AG10803 (cell line): ENCODE measurements at regions not wholly inside any gene's neighbourhood (a gene's known extent, or its start where the extent isn't known, plus 50 kb on each side); places are given as distances from the start of the nearest gene placed in this dataset.

Source experiments
- DNase-seq: peaks from one replicate; pipeline ENCODE4 v3.0.0; 2010; ENCODE audit warnings: low read depth
- H3K4me3 ChIP-seq: 2 replicates; pipeline ENCODE4 v1.5.1; 2011; ENCODE audit warnings: mild to moderate bottlenecking, low read length, control low read depth
- TF ChIP-seq, protein P1 (sequence below): conservative IDR thresholded peaks from 2 replicates; pipeline ENCODE4 v1.5.1; 2011; ENCODE audit warnings: mild to moderate bottlenecking, low read length, control low read depth, inconsistent platforms

DNA sequence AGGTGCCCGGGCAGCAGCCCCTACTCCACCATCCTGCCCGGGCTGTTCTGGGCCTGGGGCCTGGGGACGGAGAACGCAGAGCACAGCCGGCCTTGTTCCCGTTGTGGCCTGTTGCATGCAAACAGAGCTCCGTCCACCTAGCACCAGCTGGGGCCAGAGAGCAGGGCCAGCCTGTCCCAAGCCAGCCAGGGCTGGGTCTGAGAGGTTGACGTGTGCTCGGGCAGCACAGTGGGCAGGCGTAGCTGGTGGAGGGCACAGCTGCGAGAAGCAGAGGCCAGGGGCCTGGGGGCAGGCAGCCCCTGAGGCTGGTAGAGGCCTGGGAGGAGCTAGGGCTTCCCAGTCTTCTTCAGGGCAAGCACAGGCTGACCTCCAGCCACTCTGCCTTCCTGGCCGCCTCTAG, 1192.6 kb downstream of the BRD1 start:
- no peak overlapping the region for H3K4me3 ChIP-seq
- TF ChIP-seq, protein P1, sequence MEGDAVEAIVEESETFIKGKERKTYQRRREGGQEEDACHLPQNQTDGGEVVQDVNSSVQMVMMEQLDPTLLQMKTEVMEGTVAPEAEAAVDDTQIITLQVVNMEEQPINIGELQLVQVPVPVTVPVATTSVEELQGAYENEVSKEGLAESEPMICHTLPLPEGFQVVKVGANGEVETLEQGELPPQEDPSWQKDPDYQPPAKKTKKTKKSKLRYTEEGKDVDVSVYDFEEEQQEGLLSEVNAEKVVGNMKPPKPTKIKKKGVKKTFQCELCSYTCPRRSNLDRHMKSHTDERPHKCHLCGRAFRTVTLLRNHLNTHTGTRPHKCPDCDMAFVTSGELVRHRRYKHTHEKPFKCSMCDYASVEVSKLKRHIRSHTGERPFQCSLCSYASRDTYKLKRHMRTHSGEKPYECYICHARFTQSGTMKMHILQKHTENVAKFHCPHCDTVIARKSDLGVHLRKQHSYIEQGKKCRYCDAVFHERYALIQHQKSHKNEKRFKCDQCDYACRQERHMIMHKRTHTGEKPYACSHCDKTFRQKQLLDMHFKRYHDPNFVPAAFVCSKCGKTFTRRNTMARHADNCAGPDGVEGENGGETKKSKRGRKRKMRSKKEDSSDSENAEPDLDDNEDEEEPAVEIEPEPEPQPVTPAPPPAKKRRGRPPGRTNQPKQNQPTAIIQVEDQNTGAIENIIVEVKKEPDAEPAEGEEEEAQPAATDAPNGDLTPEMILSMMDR, result no peak
- DNase-seq, result no peak

DNA sequence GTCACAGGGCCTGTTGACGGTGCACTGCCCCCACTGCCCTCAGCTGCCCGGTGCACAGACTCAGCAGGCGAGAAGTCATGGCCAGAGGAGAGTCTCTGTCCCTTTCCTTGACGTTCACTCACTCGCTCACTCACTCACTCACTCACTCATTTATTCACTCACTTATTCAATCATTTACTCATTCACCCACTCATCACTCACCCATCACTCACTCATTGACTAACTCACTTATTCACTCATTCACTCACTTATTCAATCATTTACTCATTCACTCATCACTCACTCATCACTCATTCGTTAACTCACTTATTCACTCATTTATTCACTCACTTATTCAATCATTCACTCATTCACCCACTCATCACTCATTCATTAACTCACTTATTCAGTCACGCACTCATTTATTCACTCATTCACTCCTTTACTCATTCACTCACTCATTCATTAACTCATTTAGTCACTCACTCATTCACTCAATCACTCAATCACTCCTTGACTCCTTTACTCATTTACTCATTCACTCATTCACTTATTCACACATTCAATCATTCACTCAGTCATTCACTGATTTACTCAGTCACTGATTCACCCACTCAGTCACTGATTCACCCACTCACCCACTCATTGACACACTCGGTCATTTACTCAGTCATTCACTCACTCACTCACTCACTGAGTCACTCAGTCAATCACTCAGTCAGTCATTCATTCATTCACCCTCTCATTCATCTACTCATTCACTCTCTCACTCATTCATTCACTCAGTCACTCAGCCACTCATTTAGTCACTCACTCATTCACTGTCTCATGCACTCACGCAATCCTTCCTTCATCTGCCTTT, 1193.5 kb downstream of the BRD1 start:
- TF ChIP-seq, protein P1, result no peak
- no peak for DNase-seq
- no peak overlapping the region for H3K4me3 ChIP-seq

DNA sequence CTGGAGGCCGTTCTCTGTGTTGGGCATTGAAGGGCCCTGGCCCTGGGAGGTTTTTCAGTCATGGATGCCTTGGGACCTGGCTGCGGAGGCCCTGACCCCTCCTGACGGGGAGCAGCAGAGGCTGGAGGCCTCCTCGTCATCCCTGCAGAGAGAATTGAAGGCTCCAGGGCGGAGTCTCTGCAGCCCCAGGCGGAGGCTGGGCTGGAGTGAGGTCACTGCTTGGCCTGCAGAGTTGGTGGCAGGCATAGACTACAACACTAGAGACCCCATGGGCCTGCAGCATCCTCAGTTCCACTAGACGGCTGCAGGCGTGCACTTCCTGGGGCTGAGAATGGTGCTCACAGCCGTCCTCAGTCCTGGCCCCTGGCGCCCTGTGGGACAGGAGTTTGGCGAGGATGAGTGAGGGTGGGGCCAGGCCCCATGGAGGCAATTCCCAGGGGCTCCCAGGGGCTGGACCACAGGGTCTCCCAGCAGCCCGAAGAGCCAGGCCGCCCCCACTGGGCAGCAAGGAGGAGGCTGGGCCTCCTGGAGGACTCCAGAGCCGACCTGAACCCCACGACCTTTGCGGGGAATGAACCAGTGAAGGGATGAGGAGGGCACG, 1194.9 kb downstream of the BRD1 start:
- TF ChIP-seq, protein P1, result no peak
- no peak for DNase-seq
- H3K4me3 ChIP-seq, result no peak overlapping the region

DNA sequence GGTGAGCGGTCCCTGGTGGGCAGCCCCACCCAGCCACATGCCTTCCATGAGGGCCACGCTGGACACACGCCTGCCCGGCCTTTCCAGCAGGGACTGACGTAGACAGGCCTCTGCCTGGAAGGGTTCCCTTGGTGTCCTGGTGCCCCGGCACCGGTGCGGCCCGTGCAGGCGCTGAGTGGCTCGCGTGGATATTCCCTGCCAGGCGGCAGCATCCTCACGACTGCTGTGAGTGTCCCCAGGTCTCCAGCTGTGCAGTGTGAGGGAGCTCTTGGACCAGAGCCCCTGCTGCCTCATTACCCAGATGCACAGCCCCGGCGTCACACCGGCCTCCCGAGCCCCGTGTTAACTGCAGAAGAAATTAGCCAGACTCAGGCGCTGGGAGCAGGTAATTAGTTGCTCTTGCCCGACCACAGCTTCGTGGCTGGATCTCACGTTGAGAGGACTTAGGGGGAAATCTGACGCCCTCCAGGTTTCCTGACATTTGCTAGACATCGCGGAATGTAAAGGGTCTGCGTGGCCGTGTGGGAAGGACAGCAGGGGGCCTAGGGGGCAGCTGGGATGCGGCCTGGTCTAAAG, 1196.3 kb downstream of the BRD1 start:
- no peak for DNase-seq
- H3K4me3 ChIP-seq, result no peak overlapping the region
- TF ChIP-seq, protein P1, result no peak

DNA sequence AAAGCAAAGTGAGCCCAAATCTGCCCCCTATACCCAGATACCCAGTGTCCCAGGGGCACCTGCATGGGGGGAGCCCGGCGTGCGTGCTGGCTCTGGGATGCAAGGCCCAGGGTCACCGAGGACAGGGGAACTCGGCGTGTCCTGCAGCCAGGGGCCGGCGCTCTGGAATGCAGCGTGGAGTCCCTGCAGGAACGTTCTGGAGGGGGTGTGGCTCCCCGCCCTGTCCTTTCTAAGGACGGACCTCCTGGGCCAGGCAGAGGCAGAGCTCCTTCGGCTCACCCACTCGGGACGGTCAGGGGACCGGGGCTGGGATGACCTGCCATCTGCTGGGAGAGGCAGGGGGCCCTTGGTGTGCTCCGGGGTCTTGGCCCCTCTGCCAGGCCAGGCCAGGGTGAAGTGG, 1196.8 kb downstream of the BRD1 start:
- DNase-seq, result no peak
- H3K4me3 ChIP-seq, result no peak overlapping the region
- TF ChIP-seq, protein P1, result no peak

DNA sequence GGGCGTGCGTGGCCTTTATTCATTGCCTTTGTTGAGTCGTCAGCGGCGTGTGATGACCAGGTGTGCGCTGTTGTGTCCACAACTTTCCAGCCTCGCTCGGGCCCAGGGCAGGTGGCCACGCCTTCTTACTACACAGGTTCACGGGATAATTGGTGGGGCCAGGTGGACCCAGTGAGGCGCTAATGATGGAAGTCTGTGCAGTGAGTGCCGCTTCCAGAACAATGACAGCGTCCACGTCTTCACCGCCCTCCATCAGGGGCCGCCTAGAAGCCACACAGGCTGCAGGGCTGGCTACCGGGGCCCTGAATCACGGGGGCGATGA, 1197.3 kb downstream of the BRD1 start:
- no peak overlapping the region for H3K4me3 ChIP-seq
- TF ChIP-seq, protein P1, result no peak
- no peak for DNase-seq
